Choroid plexus epithelial cell (primary cell): ENCODE measurements at regions not wholly inside any gene's neighbourhood (a gene's known extent, or its start where the extent isn't known, plus 50 kb on each side); places are given as distances from the start of the nearest gene placed in this dataset.

Experiments
- DNase-seq: peaks from one replicate; pipeline ENCODE4 v3.0.0-alpha.2; 2010; ENCODE audit warnings: low read depth
- H3K4me3 ChIP-seq: 2 replicates; pipeline ENCODE4 v1.5.1; 2011; ENCODE audit warnings: low read depth, mild to moderate bottlenecking, control low read depth, low read length, moderate library complexity
- CTCF ChIP-seq: conservative IDR thresholded peaks from 2 replicates; pipeline ENCODE4 v1.5.1; 2011; ENCODE audit warnings: low read depth, mild to moderate bottlenecking, control low read depth, inconsistent platforms, low read length, moderate library complexity

- DNase-seq, result no peak
- H3K4me3 ChIP-seq, result no peak overlapping the region
- no peak for TF ChIP-seq CTCF
Measured at GRCh38 chr13:50380905-50381304, 365.7 kb downstream of the KCNRG start.

- no peak for DNase-seq
- no peak overlapping the region for H3K4me3 ChIP-seq
- TF ChIP-seq CTCF, result no peak
Measured at GRCh38 chr13:50382511-50382910, 367.3 kb downstream of the KCNRG start.

- DNase-seq, result no peak
- TF ChIP-seq CTCF, result no peak
- no peak overlapping the region for H3K4me3 ChIP-seq
Measured at GRCh38 chr13:50382951-50383350, 367.7 kb downstream of the KCNRG start.

GRCh38 chr13:50384724-50385123 lies 369.5 kb downstream of the KCNRG start:
- no peak overlapping the region for H3K4me3 ChIP-seq
- TF ChIP-seq CTCF, result no peak
- no peak for DNase-seq

- DNase-seq, result peak; percentile 78
- H3K4me3 ChIP-seq, result no peak overlapping the region
- TF ChIP-seq CTCF, result no peak
Measured at GRCh38 chr13:50386541-50387050, 371.4 kb downstream of the KCNRG start.

- TF ChIP-seq CTCF, result peak; percentile 36
- DNase-seq, result peak; percentile 60
- no peak overlapping the region for H3K4me3 ChIP-seq
Measured at GRCh38 chr13:50387051-50387581, 371.9 kb downstream of the KCNRG start.

- DNase-seq, result no peak
- no peak for TF ChIP-seq CTCF
- H3K4me3 ChIP-seq, result no peak overlapping the region
Measured at GRCh38 chr13:50388481-50388880, 373.2 kb downstream of the KCNRG start.
